ENCODE measurements at regions not wholly inside any gene's neighbourhood (a gene's known extent, or its start where the extent isn't known, plus 50 kb on each side); places are given as distances from the start of the nearest gene placed in this dataset.

DNA sequence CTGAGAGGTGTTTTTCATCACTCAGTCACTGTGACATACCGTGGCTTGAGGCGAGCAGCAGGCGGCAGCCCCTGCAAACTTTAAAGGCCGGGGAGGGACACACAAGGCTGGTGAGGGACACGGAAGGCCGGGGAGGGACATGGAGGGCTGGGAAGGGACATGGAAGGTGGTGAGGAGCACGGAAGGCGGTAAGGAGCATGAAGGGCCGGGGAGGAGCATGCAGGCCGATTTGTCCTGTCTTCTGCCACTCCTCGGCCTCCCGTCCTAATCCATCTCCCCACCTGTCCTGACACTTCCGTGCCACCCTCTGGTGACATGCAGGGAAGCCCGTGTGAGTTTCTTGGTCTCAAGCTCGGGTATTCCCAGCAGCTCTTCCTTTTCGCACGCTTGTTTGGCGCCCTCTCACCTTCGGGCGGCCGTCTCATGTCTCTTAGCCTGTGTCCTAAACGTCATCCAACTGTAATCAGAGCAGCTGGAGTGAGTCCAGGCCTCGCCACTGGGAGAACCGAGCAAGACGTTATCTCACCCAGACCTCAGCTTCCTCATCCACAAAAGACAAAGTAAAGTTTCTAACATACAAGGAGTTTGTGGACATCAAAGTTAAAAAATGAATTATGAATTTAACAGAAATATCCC is 126.5 kb downstream of the MRPL36 start:
- Histone ChIP-seq H3K4me3 (no peak overlapping the region), H3K4me1 (peaks cover 0 to 4% (median 0%) of the 10 kb centered on the region in 6 donors), H3K27me3 (replicated peaks in 1 of 7) (peaks cover 0 to 70% (median 18%) of the 10 kb centered on the region in 7 donors), H3K27ac (no peak overlapping the region), H3K9me3 (peaks cover 0 to 24% (median 3%) of the 10 kb centered on the region in 8 donors), H3K36me3 (no peaks in the 10 kb centered on the region)
- 21 to 28% (median 27%) methylated on average over 21 to 25 of the region's 25 CpGs for WGBS, 5 donors
- intact Hi-C loops (cut with DNase I; ENCODE audit: low total_unique reads) = no loop called here
- TF ChIP-seq POLR2A (IDR thresholded peaks at IDR 0.05) (no peak), POLR2AphosphoS5 (IDR thresholded peaks at IDR 0.05) (no peak)
- TF ChIP-seq, protein P1, sequence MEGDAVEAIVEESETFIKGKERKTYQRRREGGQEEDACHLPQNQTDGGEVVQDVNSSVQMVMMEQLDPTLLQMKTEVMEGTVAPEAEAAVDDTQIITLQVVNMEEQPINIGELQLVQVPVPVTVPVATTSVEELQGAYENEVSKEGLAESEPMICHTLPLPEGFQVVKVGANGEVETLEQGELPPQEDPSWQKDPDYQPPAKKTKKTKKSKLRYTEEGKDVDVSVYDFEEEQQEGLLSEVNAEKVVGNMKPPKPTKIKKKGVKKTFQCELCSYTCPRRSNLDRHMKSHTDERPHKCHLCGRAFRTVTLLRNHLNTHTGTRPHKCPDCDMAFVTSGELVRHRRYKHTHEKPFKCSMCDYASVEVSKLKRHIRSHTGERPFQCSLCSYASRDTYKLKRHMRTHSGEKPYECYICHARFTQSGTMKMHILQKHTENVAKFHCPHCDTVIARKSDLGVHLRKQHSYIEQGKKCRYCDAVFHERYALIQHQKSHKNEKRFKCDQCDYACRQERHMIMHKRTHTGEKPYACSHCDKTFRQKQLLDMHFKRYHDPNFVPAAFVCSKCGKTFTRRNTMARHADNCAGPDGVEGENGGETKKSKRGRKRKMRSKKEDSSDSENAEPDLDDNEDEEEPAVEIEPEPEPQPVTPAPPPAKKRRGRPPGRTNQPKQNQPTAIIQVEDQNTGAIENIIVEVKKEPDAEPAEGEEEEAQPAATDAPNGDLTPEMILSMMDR (IDR thresholded peaks at IDR 0.05 in 8 of 11, conservative IDR thresholded peaks at IDR 0.05 in 3 of 11) = no peak
- DNase-seq = no peak

DNA sequence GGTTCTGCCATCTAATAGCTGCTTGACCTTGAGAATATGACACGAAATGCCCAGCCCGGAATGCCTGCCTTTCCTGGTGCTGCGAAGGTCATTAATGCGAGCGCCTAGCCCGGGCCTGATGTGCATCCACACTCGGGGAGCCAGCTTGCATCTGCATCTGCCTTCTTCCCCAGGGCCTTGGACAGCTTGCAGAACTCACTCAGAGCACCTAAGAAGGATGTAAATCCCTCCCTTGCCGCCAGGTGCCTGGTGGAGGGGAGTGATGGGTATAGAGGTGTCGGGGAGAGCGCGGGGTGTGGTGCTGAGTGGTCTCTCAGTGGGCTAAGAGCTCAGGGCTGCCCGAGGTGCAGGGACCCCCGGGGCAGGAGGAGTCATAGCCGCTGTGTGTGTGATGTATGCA is 127.2 kb downstream of the MRPL36 start:
- peaks cover 0 to 12% (median 6%) of the 10 kb centered on the region in 6 donors for H3K4me1 ChIP-seq
- peak; percentile 52 for DNase-seq
- no peaks in the 10 kb centered on the region for H3K36me3 ChIP-seq
- peaks cover 0 to 78% (median 25%) of the 10 kb centered on the region in 7 donors for H3K27me3 ChIP-seq (replicated peaks in 1 of 7)
- TF ChIP-seq, protein P1 (IDR thresholded peaks at IDR 0.05 in 8 of 11, conservative IDR thresholded peaks at IDR 0.05 in 3 of 11) = no peak
- TF ChIP-seq POLR2A (IDR thresholded peaks at IDR 0.05) (no peak), POLR2AphosphoS5 (IDR thresholded peaks at IDR 0.05) (no peak)
- H3K9me3 ChIP-seq = peaks cover 0 to 16% (median 0%) of the 10 kb centered on the region in 8 donors
- intact Hi-C loops (cut with DNase I; ENCODE audit: low total_unique reads) = no loop called here
- 59 to 69% (median 63%) methylated on average over 13 to 14 of the region's 14 CpGs for WGBS, 5 donors
- H3K27ac ChIP-seq = no peak overlapping the region
- H3K4me3 ChIP-seq = no peak overlapping the region

DNA sequence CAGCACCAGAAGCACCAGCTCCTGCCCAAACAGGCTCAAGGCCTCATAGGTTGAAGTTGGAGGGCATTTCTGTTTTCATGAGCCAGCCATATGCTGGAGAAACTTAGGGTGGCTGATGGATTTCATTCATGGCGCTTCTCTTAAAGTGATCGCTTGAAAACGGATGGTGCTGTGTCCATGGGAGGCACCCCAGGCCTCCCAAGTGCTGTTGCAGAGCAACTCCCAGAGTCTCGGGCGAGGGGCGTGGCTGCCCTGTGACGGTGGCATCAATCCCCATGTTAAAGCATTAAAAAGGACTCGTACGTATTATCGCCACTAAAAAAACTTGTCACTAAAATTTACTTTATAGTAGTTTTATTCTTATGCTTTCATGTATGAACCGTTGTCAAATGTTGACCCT is 128.3 kb downstream of the MRPL36 start:
- no peak for TF ChIP-seq POLR2AphosphoS5 (IDR thresholded peaks at IDR 0.05)
- TF ChIP-seq, protein P1 (IDR thresholded peaks at IDR 0.05 in 8 of 11, conservative IDR thresholded peaks at IDR 0.05 in 3 of 11) = no peak
- TF ChIP-seq POLR2A (IDR thresholded peaks at IDR 0.05) = no peak
- 77 to 87% (median 84%) methylated on average over 11 of the region's 11 CpGs for WGBS, 5 donors
- H3K36me3 ChIP-seq = no peaks in the 10 kb centered on the region
- no peak overlapping the region for H3K4me3 ChIP-seq
- intact Hi-C loops (cut with DNase I; ENCODE audit: low total_unique reads) = no loop called here
- no peak overlapping the region for H3K27ac ChIP-seq
- H3K9me3 ChIP-seq = peaks cover 0 to 16% (median 0%) of the 10 kb centered on the region in 8 donors
- peaks cover 0 to 88% (median 32%) of the 10 kb centered on the region in 7 donors for H3K27me3 ChIP-seq (replicated peaks in 1 of 7)
- peak; percentile 45 for DNase-seq
- peaks cover 0 to 20% (median 13%) of the 10 kb centered on the region in 6 donors for H3K4me1 ChIP-seq

DNA sequence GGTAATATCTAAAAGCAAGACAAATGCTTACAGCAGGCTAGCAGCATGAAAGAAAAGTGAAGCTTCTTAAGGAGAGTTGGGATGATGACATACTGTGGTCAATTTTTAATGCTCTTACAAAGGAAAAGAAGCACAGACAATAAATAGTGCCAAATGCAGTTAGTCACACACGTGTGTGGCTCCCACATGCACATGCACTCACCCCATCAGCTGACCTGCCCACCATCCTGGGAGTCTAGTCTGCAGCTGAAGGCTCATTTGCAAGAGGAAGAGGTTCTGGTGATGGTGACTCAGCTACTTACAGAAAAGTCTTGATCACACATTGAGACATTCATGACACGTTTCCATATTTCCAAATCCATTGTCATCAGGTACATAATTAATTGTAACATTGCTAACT is 129.3 kb downstream of the MRPL36 start:
- DNase-seq = no peak
- H3K27ac ChIP-seq = no peak overlapping the region
- intact Hi-C loops (cut with DNase I; ENCODE audit: low total_unique reads) = no loop called here
- TF ChIP-seq POLR2AphosphoS5 (IDR thresholded peaks at IDR 0.05) = no peak
- WGBS, 5 donors = 26 to 48% (median 40%) methylated on average over 2 of the region's 2 CpGs
- H3K4me1 ChIP-seq = peaks cover 0 to 20% (median 13%) of the 10 kb centered on the region in 6 donors
- no peaks in the 10 kb centered on the region for H3K36me3 ChIP-seq
- peaks cover 0 to 16% (median 0%) of the 10 kb centered on the region in 8 donors for H3K9me3 ChIP-seq
- H3K27me3 ChIP-seq (replicated peaks in 1 of 7) = peaks cover 0 to 98% (median 42%) of the 10 kb centered on the region in 7 donors
- H3K4me3 ChIP-seq = no peak overlapping the region

All from spleen (tissue), 11 donors.